ENCODE measurements at regions not wholly inside any gene's neighbourhood (a gene's known extent, or its start where the extent isn't known, plus 50 kb on each side); places are given as distances from the start of the nearest gene placed in this dataset.

DNA sequence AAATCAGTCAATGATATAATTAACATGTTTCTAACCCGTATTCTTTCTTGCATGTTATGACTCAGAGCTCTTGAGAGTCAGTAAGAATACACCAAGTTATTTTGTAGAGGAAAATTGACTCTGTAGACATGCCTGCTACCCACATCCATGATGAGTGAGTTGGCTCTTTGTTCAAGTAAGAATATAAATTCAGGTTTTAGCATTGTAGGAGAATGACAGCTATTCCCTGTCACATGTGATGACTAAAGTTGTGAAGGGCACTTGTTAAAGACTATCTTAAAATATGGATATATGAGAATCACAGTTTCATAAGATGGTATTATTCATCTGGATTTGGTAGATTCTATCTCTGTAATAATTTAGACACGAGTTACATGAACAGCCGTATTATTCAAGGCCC is 209.1 kb downstream of the CCDC59 start:
- Histone ChIP-seq H3K4me2 (replicated peaks; ENCODE audit: low read depth, low read length, poor library complexity, severe bottlenecking) (no peak overlapping the region), H2AFZ (ENCODE audit: insufficient read depth, low read depth, low read length, poor library complexity, severe bottlenecking) (no peak overlapping the region), H3K36me3 (replicated peaks in 1 of 2; ENCODE audit: control extremely low read depth in 1 of 2, control insufficient read depth in 1 of 2, extremely low read depth in 1 of 2, insufficient read depth in 2 of 2, low read length in 1 of 2) (no peaks in the 10 kb centered on the region), H3K4me3 (ENCODE audit: control extremely low read depth in 1 of 5, extremely low read depth in 1 of 5, insufficient read depth in 1 of 5, low read depth in 2 of 5, low read length in 4 of 5) (no peak overlapping the region), H3K79me2 (ENCODE audit: control insufficient read depth, insufficient read depth, low read length) (no peaks in the 10 kb centered on the region), H3K9ac (ENCODE audit: low read length) (no peak overlapping the region), H3K4me1 (ENCODE audit: control insufficient read depth in 2 of 2, insufficient read depth in 2 of 2, low read length in 2 of 2) (no peaks in the 10 kb centered on the region), H4K20me1 (ENCODE audit: control insufficient read depth, insufficient read depth, low read length, poor library complexity, severe bottlenecking) (no peaks in the 10 kb centered on the region), H3K9me3 (ENCODE audit: control extremely low read depth in 1 of 3, control insufficient read depth in 2 of 3, insufficient read depth in 1 of 3, low read length in 2 of 3) (peaks cover 0 to 3% (median 0%) of the 10 kb centered on the region in 3 donors), H3K27ac (ENCODE audit: low read length in 2 of 2) (no peak overlapping the region), H3K27me3 (replicated peaks in 1 of 4; ENCODE audit: control extremely low read depth in 1 of 4, control insufficient read depth in 3 of 4, insufficient read depth in 4 of 4, low read length in 3 of 4) (no peaks in the 10 kb centered on the region)
- peaks cover 14% of the 10 kb centered on the region for H3K9me3 Mint-ChIP-seq (ENCODE audit: insufficient read depth)
- H3K4me3 Mint-ChIP-seq, result no peak overlapping the region
- TF ChIP-seq, protein P1, sequence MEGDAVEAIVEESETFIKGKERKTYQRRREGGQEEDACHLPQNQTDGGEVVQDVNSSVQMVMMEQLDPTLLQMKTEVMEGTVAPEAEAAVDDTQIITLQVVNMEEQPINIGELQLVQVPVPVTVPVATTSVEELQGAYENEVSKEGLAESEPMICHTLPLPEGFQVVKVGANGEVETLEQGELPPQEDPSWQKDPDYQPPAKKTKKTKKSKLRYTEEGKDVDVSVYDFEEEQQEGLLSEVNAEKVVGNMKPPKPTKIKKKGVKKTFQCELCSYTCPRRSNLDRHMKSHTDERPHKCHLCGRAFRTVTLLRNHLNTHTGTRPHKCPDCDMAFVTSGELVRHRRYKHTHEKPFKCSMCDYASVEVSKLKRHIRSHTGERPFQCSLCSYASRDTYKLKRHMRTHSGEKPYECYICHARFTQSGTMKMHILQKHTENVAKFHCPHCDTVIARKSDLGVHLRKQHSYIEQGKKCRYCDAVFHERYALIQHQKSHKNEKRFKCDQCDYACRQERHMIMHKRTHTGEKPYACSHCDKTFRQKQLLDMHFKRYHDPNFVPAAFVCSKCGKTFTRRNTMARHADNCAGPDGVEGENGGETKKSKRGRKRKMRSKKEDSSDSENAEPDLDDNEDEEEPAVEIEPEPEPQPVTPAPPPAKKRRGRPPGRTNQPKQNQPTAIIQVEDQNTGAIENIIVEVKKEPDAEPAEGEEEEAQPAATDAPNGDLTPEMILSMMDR (IDR thresholded peaks at IDR 0.05), result no peak
- TF ChIP-seq EZH2 (IDR thresholded peaks at IDR 0.05; ENCODE audit: borderline replicate concordance, insufficient read depth, low read depth, low read length, poor library complexity, severe bottlenecking), result no peak
- no CpG with 5 or more reads among the region's 3 CpGs for whole genome bisulfite sequencing (ENCODE audit: insufficient coverage)
- ChIA-PET CTCF (no interaction called here), POLR2A (no interaction called here)
- H3K4me1 Mint-ChIP-seq, result no peaks in the 10 kb centered on the region
- no peak for DNase-seq
- no peak for ATAC-seq (ENCODE audit: low read depth)
- intact Hi-C loops (cut with micrococcal nuclease), result no loop called here
- no peak overlapping the region for H3K27ac Mint-ChIP-seq
- no peaks in the 10 kb centered on the region for H3K27me3 Mint-ChIP-seq

DNA sequence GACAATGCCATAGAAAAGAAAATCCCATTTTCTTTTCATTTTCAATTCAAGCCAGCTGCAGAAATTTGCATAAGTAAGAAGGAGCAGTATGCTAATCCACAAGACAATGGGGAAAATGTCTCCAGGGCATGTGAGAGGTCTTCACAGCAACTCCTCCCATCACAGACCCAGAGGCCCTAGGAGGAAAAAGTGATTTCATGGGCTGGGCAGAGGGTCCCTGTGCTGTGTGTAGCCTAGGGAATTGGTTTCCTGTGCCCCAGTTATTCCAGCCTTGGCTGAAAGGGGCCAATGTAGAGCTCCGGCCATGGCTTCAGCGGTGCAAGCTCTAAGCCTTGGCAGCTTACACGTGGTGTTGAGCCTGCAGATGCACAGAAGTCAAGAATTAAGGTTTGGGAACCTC is 211.4 kb downstream of the CCDC59 start:
- CTCF ChIA-PET, result no interaction called here

More for the DNA sequence above, 211.4 kb downstream of the CCDC59 start:
- no peak overlapping the region for H2AFZ ChIP-seq (ENCODE audit: insufficient read depth, low read depth, low read length, poor library complexity, severe bottlenecking)
- no peaks in the 10 kb centered on the region for H3K4me1 ChIP-seq (ENCODE audit: control insufficient read depth in 2 of 2, insufficient read depth in 2 of 2, low read length in 2 of 2)
- TF ChIP-seq, protein P1 (IDR thresholded peaks at IDR 0.05), result no peak
- H3K4me3 Mint-ChIP-seq, result no peak overlapping the region
- H3K4me2 ChIP-seq (replicated peaks; ENCODE audit: low read depth, low read length, poor library complexity, severe bottlenecking), result no peak overlapping the region
- H3K27me3 Mint-ChIP-seq, result no peaks in the 10 kb centered on the region
- H3K9ac ChIP-seq (ENCODE audit: low read length), result no peak overlapping the region
- no peak for DNase-seq
- H4K20me1 ChIP-seq (ENCODE audit: control insufficient read depth, insufficient read depth, low read length, poor library complexity, severe bottlenecking), result no peaks in the 10 kb centered on the region
- no peaks in the 10 kb centered on the region for H3K79me2 ChIP-seq (ENCODE audit: control insufficient read depth, insufficient read depth, low read length)
- no peak for ATAC-seq (ENCODE audit: low read depth)
- H3K27ac Mint-ChIP-seq, result no peak overlapping the region
- intact Hi-C loops (cut with micrococcal nuclease), result no loop called here
- H3K27me3 ChIP-seq (replicated peaks in 1 of 4; ENCODE audit: control extremely low read depth in 1 of 4, control insufficient read depth in 3 of 4, insufficient read depth in 4 of 4, low read length in 3 of 4), result no peaks in the 10 kb centered on the region
- no peak overlapping the region for H3K4me3 ChIP-seq (ENCODE audit: control extremely low read depth in 1 of 5, extremely low read depth in 1 of 5, insufficient read depth in 1 of 5, low read depth in 2 of 5, low read length in 4 of 5)
- H3K9me3 ChIP-seq (ENCODE audit: control extremely low read depth in 1 of 3, control insufficient read depth in 2 of 3, insufficient read depth in 1 of 3, low read length in 2 of 3), result peaks cover 0 to 3% (median 0%) of the 10 kb centered on the region in 3 donors
- no peak overlapping the region for H3K27ac ChIP-seq (ENCODE audit: low read length in 2 of 2)
- peaks cover 14% of the 10 kb centered on the region for H3K9me3 Mint-ChIP-seq (ENCODE audit: insufficient read depth)
- no peaks in the 10 kb centered on the region for H3K4me1 Mint-ChIP-seq
- no peaks in the 10 kb centered on the region for H3K36me3 ChIP-seq (replicated peaks in 1 of 2; ENCODE audit: control extremely low read depth in 1 of 2, control insufficient read depth in 1 of 2, extremely low read depth in 1 of 2, insufficient read depth in 2 of 2, low read length in 1 of 2)
- POLR2A ChIA-PET, result no interaction called here
- 70% methylated on average over 3 of the region's 3 CpGs for WGBS (ENCODE audit: insufficient coverage)
